HUES64 (cell line): ENCODE measurements at regions not wholly inside any gene's neighbourhood (a gene's known extent, or its start where the extent isn't known, plus 50 kb on each side); places are given as distances from the start of the nearest gene placed in this dataset.
"Not testable (repeated sequence)": the region's sequence is repeated elsewhere in the genome, so short reads cannot be mapped to it uniquely, and the experiment has no call there.

Experiments
- H3K27ac ChIP-seq: 2 replicates; pipeline ENCODE4 v1.7.0; 2013; ENCODE audit warnings: low read depth, low read length, inconsistent platforms
- H3K27me3 ChIP-seq: 2 replicates; pipeline ENCODE4 v1.6.1; 2013; ENCODE audit warnings: mild to moderate bottlenecking, low read length; ENCODE audit not compliant: insufficient read depth
- H3K36me3 ChIP-seq: 2 replicates; pipeline ENCODE4 v1.6.1; 2013; ENCODE audit warnings: mild to moderate bottlenecking, low read length; ENCODE audit not compliant: insufficient read depth
- H3K4me1 ChIP-seq: 2 replicates; pipeline ENCODE4 v1.6.1; 2013; ENCODE audit warnings: mild to moderate bottlenecking, low read length, moderate library complexity; ENCODE audit not compliant: insufficient read depth
- H3K4me3 ChIP-seq: 2 replicates; pipeline ENCODE4 v1.5.1; 2013; ENCODE audit warnings: mild to moderate bottlenecking, low read length, moderate library complexity
- H3K9ac ChIP-seq: 2 replicates; pipeline ENCODE4 v1.6.1; 2013; ENCODE audit warnings: mild to moderate bottlenecking, low read depth, low read length
- H3K9me3 ChIP-seq: 2 replicates; pipeline ENCODE4 v1.6.1; 2013; ENCODE audit warnings: low read depth, low read length; ENCODE audit not compliant: insufficient read depth
- WGBS: fragments of 150-250, 120-280 bp; methylation state at CpG from one replicate; pipeline ENCODE4 v1.1.7; 2013; ENCODE audit warnings: missing lambda C conversion rate; 5-methylcytosine and 5-hydroxymethylcytosine counted together

- Histone ChIP-seq H3K27me3 (no peaks in the 10 kb centered on the region), H3K9me3 (peaks cover 87% of the 10 kb centered on the region), H3K4me1 (no peaks in the 10 kb centered on the region), H3K4me3 (no peak overlapping the region), H3K9ac (no peak overlapping the region), H3K36me3 (no peaks in the 10 kb centered on the region), H3K27ac (no peak overlapping the region)
- WGBS: 85% methylated on average over 35 of the region's 35 CpGs
Observed at GRCh38 chr12:34210689-34211530, 188.6 kb downstream of the ALG10 start.

- H3K36me3 ChIP-seq: no peaks in the 10 kb centered on the region
- no peaks in the 10 kb centered on the region for H3K4me1 ChIP-seq
- H3K27me3 ChIP-seq: no peaks in the 10 kb centered on the region
- no peak overlapping the region for H3K4me3 ChIP-seq
- WGBS: 83% methylated on average over 6 of the region's 6 CpGs
- H3K9ac ChIP-seq: no peak overlapping the region
- peaks cover 86% of the 10 kb centered on the region for H3K9me3 ChIP-seq
- no peak overlapping the region for H3K27ac ChIP-seq
Observed at GRCh38 chr12:34212651-34213050, 190.4 kb downstream of the ALG10 start.

GRCh38 chr12:34214011-34214410 lies 191.7 kb downstream of the ALG10 start:
- 88% methylated on average over 9 of the region's 9 CpGs for WGBS
- Histone ChIP-seq H3K27me3 (no peaks in the 10 kb centered on the region), H3K4me3 (no peak overlapping the region), H3K9me3 (peaks cover 84% of the 10 kb centered on the region), H3K9ac (no peak overlapping the region), H3K4me1 (no peaks in the 10 kb centered on the region), H3K27ac (no peak overlapping the region), H3K36me3 (no peaks in the 10 kb centered on the region)

GRCh38 chr12:34215213-34215892 lies 193.1 kb downstream of the ALG10 start:
- H3K27me3 ChIP-seq: no peaks in the 10 kb centered on the region
- H3K9ac ChIP-seq: no peak overlapping the region
- H3K36me3 ChIP-seq: no peaks in the 10 kb centered on the region
- H3K4me3 ChIP-seq: no peak overlapping the region
- no peak overlapping the region for H3K27ac ChIP-seq
- no peaks in the 10 kb centered on the region for H3K4me1 ChIP-seq
- 88% methylated on average over 18 of the region's 18 CpGs for WGBS
- H3K9me3 ChIP-seq: peaks cover 80% of the 10 kb centered on the region

GRCh38 chr12:34215893-34216285 lies 193.6 kb downstream of the ALG10 start:
- H3K4me1 ChIP-seq: no peaks in the 10 kb centered on the region
- no peaks in the 10 kb centered on the region for H3K27me3 ChIP-seq
- no peak overlapping the region for H3K27ac ChIP-seq
- no peak overlapping the region for H3K9ac ChIP-seq
- WGBS: 93% methylated on average over 12 of the region's 12 CpGs
- peaks cover 78% of the 10 kb centered on the region for H3K9me3 ChIP-seq
- H3K4me3 ChIP-seq: no peak overlapping the region
- H3K36me3 ChIP-seq: no peaks in the 10 kb centered on the region

- Histone ChIP-seq H3K9ac (no peak overlapping the region), H3K36me3 (no peaks in the 10 kb centered on the region), H3K27ac (no peak overlapping the region), H3K9me3 (peaks cover 79% of the 10 kb centered on the region), H3K27me3 (no peaks in the 10 kb centered on the region), H3K4me3 (no peak overlapping the region), H3K4me1 (no peaks in the 10 kb centered on the region)
- 84% methylated on average over 13 of the region's 14 CpGs for WGBS
Observed at GRCh38 chr12:34217660-34218059, 195.4 kb downstream of the ALG10 start.

GRCh38 chr12:34218193-34219045 lies 196.1 kb downstream of the ALG10 start:
- H3K4me3 ChIP-seq: no peak overlapping the region
- no peak overlapping the region for H3K27ac ChIP-seq
- WGBS: 81% methylated on average over 37 of the region's 39 CpGs
- H3K9ac ChIP-seq: no peak overlapping the region
- no peaks in the 10 kb centered on the region for H3K27me3 ChIP-seq
- H3K9me3 ChIP-seq: peaks cover 79% of the 10 kb centered on the region
- H3K36me3 ChIP-seq: no peaks in the 10 kb centered on the region
- no peaks in the 10 kb centered on the region for H3K4me1 ChIP-seq

GRCh38 chr12:34219046-34219770 lies 196.9 kb downstream of the ALG10 start:
- Histone ChIP-seq H3K4me3 (no peak overlapping the region), H3K36me3 (no peaks in the 10 kb centered on the region), H3K9me3 (peaks cover 80% of the 10 kb centered on the region), H3K4me1 (no peaks in the 10 kb centered on the region), H3K27ac (no peak overlapping the region), H3K9ac (no peak overlapping the region), H3K27me3 (no peaks in the 10 kb centered on the region)
- 95% methylated on average over 42 of the region's 42 CpGs for WGBS

- H3K9ac ChIP-seq, H3K4me3 ChIP-seq, H3K27me3 ChIP-seq, H3K36me3 ChIP-seq, H3K27ac ChIP-seq, H3K4me1 ChIP-seq: not testable (repeated sequence)
- 94% methylated on average over 12 of the region's 13 CpGs for WGBS
- peaks cover 77% of the 10 kb centered on the region for H3K9me3 ChIP-seq
Observed at GRCh38 chr12:34220079-34220478, 197.8 kb downstream of the ALG10 start.

- no peaks in the 10 kb centered on the region for H3K27me3 ChIP-seq
- no peak overlapping the region for H3K4me3 ChIP-seq
- 79% methylated on average over 3 of the region's 3 CpGs for WGBS
- H3K4me1 ChIP-seq: no peaks in the 10 kb centered on the region
- no peak overlapping the region for H3K27ac ChIP-seq
- no peak overlapping the region for H3K9ac ChIP-seq
- no peaks in the 10 kb centered on the region for H3K36me3 ChIP-seq
- peaks cover 79% of the 10 kb centered on the region for H3K9me3 ChIP-seq
Observed at GRCh38 chr12:34223640-34224039, 201.3 kb downstream of the ALG10 start.
